ENCODE measurements at regions not wholly inside any gene's neighbourhood (a gene's known extent, or its start where the extent isn't known, plus 50 kb on each side); places are given as distances from the start of the nearest gene placed in this dataset.
"Not testable (repeated sequence)": the region's sequence is repeated elsewhere in the genome, so short reads cannot be mapped to it uniquely, and the experiment has no call there.

DNA sequence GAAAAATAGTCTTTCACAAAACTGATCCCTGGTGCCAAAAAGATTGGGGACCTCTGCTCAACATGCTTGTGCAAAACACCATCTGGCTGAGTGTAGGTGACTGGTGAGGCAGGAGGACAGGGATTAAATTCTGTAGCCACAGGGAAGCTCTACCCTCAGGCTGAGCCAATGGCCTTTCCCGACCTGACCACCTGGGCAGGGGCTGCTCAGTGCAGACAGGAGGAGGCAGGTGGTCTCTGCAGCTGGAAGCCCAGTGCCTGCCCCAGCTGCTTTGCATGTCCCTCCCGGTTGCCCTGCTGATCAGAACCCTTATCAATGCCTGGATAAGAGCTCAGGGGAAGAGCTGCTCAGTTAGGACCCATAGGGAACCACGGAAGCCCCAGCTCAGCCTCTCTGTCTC, 235.3 kb downstream of the ANKRD36 start:
- no peaks in the 10 kb centered on the region for H3K9me3 Mint-ChIP-seq
- TF ChIP-seq, protein P1, sequence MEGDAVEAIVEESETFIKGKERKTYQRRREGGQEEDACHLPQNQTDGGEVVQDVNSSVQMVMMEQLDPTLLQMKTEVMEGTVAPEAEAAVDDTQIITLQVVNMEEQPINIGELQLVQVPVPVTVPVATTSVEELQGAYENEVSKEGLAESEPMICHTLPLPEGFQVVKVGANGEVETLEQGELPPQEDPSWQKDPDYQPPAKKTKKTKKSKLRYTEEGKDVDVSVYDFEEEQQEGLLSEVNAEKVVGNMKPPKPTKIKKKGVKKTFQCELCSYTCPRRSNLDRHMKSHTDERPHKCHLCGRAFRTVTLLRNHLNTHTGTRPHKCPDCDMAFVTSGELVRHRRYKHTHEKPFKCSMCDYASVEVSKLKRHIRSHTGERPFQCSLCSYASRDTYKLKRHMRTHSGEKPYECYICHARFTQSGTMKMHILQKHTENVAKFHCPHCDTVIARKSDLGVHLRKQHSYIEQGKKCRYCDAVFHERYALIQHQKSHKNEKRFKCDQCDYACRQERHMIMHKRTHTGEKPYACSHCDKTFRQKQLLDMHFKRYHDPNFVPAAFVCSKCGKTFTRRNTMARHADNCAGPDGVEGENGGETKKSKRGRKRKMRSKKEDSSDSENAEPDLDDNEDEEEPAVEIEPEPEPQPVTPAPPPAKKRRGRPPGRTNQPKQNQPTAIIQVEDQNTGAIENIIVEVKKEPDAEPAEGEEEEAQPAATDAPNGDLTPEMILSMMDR (conservative IDR thresholded peaks at IDR 0.05) = no peak
- no peak overlapping the region for H3K27ac Mint-ChIP-seq

DNA sequence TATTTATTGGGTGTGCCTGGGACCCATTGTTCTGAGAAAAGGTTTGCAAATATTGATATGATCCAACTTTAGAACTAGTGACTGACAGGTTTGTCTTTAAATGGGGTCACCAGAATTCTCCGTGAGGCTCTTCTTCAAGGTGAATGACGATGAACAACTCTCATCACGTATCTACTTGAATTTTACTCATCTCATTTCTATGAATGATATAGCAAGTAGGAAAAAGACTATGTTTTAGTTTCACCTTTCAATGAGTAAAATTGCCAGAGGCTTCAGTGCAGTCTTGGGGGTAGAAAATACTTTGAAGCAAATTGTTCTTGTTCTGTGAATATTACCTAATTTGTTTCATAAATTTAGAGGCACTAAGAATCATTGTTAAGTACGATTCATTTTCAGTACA, 232.0 kb downstream of the ANKRD36 start:
- H3K36me3 Mint-ChIP-seq; H3K27ac Mint-ChIP-seq; H3K9me3 Mint-ChIP-seq; H3K4me3 Mint-ChIP-seq; DNase-seq (ENCODE audit: extremely low spot score, unreplicated experiment); H3K27me3 Mint-ChIP-seq; H3K4me1 Mint-ChIP-seq (ENCODE audit: unreplicated experiment): not testable (repeated sequence)

More for the DNA sequence above, 235.3 kb downstream of the ANKRD36 start:
- H3K4me3 Mint-ChIP-seq = no peak overlapping the region
- peaks cover 9% of the 10 kb centered on the region for H3K27me3 Mint-ChIP-seq
- no peaks in the 10 kb centered on the region for H3K36me3 Mint-ChIP-seq
- DNase-seq (ENCODE audit: extremely low spot score, unreplicated experiment) = no peak
- no peaks in the 10 kb centered on the region for H3K4me1 Mint-ChIP-seq (ENCODE audit: unreplicated experiment)

DNA sequence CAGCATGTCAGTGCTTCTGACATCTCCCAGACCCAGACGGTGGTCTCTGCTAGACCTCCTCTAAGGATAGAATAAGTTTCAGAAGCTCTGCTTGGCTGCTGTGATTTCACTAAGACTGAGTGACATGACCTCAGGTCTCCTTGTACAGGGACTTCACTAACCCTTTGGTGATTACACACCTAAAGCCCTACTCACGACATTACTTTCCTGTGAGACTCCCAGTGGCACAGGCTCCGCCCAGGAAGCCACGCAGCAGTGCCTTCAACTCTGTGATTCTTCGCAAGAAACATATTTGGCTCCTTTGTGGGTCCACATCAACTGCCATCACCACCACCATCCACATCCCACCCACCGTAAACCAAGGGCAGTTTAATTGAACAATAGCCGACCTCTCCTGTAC, 220.7 kb downstream of the ANKRD36 start:
- DNase-seq (ENCODE audit: extremely low spot score, unreplicated experiment); H3K4me3 Mint-ChIP-seq; H3K4me1 Mint-ChIP-seq (ENCODE audit: unreplicated experiment); H3K36me3 Mint-ChIP-seq; H3K27ac Mint-ChIP-seq; H3K9me3 Mint-ChIP-seq; H3K27me3 Mint-ChIP-seq: not testable (repeated sequence)

DNA sequence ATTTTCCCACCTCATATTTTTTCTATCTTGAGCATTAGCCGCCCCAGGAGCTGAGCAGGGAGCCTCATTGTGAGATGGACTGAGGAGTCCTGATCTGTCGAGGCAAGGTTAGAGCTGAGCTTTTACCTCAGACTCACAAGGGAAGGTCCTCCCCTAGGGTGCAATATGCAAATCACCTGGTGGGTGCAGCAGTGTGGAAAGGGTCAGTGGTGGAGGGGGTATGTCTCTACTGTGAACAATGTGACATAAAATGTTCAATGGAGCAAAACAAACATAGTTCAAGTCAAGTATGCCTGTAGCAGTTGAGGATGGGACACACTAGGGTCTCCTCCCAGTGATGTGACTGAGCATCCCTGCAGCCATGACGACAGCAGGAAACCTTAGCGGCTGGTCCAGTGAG, 219.2 kb downstream of the ANKRD36 start:
- H3K27me3 Mint-ChIP-seq; H3K27ac Mint-ChIP-seq; H3K4me3 Mint-ChIP-seq; H3K4me1 Mint-ChIP-seq (ENCODE audit: unreplicated experiment); DNase-seq (ENCODE audit: extremely low spot score, unreplicated experiment); H3K36me3 Mint-ChIP-seq; H3K9me3 Mint-ChIP-seq: not testable (repeated sequence)

DNA sequence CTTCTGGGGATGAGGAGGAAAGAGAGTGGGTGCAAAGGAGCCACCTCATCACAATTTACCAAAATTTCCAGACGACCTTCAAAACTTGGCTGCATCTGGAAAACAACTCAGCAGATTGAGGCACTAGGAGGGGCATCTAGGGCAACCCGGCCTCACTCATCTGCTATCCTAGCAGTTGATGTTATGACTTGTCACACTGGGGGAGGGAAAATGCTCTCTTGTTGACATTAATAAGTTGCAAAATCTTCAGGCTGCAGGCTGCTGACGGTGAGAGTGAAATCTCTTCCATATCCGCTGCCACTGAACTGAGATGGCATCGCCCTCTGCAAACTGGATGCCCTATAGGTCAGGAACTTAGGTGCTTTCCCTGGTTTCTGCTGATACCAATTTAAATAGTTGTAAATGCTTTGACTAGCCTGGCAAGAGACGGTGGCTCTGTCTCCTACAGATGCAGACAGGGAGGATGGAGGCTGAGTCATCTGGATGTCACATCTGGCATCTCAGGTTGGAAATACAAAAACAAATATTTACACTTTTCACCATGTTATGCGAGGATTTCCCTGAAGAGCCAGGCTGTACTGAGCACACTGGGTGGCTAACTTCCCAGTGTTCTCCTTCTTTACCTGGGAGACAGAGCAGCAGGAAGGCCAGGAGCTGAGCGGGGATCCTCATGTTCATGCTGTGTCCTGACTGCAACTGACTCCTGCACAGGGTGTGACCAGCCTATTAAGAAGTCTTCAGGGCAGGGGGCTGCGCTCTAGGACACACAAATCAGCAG, 209.2 kb downstream of the ANKRD36 start:
- not testable (repeated sequence) for H3K27me3 Mint-ChIP-seq; H3K27ac Mint-ChIP-seq; H3K9me3 Mint-ChIP-seq; DNase-seq (ENCODE audit: extremely low spot score, unreplicated experiment); H3K4me1 Mint-ChIP-seq (ENCODE audit: unreplicated experiment); H3K4me3 Mint-ChIP-seq; H3K36me3 Mint-ChIP-seq

DNA sequence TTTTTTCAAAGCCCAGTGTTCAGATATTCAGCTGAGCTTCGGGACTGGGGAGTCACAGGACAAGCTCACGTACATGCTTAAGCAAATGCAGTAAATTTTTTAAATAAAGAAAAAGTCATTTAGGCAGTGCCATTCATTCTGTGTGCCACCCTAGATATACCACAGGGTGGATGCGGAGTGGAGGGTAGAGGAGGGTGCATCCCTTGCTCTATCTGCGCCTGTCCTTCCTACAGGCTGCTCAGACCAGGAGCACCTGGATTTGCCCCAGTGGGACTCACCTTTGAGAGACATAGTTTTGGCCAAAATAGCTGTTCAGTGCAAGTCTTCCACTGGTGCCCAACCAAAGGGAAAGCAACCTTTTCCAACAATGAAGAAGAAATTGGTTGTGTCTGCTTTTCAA, 202.4 kb downstream of the ANKRD36 start:
- DNase-seq (ENCODE audit: extremely low spot score, unreplicated experiment) = peak; percentile 15
- not testable (repeated sequence) for H3K9me3 Mint-ChIP-seq; H3K36me3 Mint-ChIP-seq; H3K4me1 Mint-ChIP-seq (ENCODE audit: unreplicated experiment); H3K4me3 Mint-ChIP-seq; H3K27me3 Mint-ChIP-seq; H3K27ac Mint-ChIP-seq

DNA sequence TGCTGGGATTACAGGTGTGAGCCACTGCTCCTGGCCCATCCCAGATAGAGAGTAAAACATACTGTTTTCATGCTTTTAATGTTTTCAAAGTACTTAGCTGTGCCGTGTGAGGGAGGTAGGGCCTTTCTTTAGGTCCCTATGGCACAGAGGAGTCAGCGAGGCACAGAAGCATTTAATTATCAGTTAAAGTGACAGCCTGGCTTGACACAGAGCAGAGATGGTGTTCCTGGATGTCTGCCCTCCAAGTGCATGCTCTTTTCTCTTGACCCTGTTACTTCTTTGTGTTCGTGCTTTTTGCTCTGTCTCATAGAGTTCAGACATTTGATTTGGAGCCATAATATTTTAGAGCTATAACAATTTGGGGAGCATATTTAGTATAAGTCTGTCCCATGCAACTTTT, 199.5 kb downstream of the ANKRD36 start:
- H3K36me3 Mint-ChIP-seq; H3K27ac Mint-ChIP-seq; H3K27me3 Mint-ChIP-seq; DNase-seq (ENCODE audit: extremely low spot score, unreplicated experiment); H3K9me3 Mint-ChIP-seq; H3K4me3 Mint-ChIP-seq; H3K4me1 Mint-ChIP-seq (ENCODE audit: unreplicated experiment): not testable (repeated sequence)

DNA sequence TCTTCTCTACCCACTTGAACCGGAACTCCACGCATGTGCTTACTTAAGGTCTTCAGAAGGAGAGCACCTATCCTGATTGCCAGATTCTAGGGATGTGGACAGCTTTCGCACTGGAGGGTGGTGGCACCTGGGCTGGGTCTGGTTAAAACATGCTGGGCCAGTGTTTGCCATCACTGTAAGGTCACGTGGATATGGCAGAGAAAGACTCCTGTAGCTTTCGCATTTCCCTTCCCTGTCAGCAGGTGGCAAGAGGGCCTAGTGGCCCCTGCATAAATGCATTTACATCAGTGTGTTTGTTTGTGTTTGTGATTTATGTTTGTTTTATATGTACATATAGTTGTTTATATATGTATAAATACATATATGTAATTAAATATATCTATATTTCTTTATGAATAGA, 192.5 kb downstream of the ANKRD36 start:
- H3K4me3 Mint-ChIP-seq; H3K4me1 Mint-ChIP-seq (ENCODE audit: unreplicated experiment); DNase-seq (ENCODE audit: extremely low spot score, unreplicated experiment); H3K36me3 Mint-ChIP-seq; H3K9me3 Mint-ChIP-seq; H3K27ac Mint-ChIP-seq; H3K27me3 Mint-ChIP-seq: not testable (repeated sequence)

DNA sequence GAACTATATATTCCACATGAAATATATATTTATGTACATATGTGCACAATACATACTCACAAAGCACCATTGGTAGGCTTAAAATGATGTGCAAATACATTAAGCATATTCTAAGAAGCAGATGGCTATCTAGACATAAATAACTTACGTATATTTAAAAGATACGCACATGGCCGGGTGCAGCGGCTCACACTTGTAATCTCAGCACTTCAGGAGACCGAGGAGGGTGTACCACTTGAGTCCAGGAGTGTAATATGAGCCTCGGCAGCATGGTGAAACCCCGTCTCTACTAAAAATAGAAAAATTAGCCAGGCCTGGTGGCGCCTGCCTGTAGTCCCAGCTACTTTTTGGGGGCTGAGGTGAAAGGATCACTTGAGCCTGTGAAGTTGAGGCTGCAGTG, 189.9 kb downstream of the ANKRD36 start:
- not testable (repeated sequence) for H3K27ac Mint-ChIP-seq; H3K4me3 Mint-ChIP-seq; H3K27me3 Mint-ChIP-seq; H3K36me3 Mint-ChIP-seq; H3K4me1 Mint-ChIP-seq (ENCODE audit: unreplicated experiment); H3K9me3 Mint-ChIP-seq; DNase-seq (ENCODE audit: extremely low spot score, unreplicated experiment)

DNA sequence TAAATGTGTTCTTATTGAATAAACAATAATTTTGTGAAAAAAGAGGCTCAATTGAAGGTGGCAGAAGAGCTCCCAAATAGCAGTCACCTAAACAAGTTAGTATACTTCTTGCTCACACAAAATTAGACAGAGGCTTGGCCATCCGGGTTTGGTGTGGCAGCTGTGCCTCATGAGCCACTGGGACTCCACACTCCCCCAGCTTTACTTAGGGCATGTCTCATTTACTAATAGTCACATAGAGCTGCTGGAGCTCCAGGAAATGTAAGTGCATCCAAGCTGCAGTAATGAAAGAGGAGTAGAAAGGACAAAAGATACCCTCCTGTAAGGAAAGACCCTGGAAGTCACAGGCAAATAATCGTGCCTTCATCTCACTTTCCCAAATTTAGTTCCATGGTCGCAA, 188.8 kb downstream of the ANKRD36 start:
- not testable (repeated sequence) for H3K9me3 Mint-ChIP-seq; H3K4me1 Mint-ChIP-seq (ENCODE audit: unreplicated experiment); H3K4me3 Mint-ChIP-seq; H3K27ac Mint-ChIP-seq; H3K27me3 Mint-ChIP-seq; H3K36me3 Mint-ChIP-seq; DNase-seq (ENCODE audit: extremely low spot score, unreplicated experiment)

Data from type B pancreatic cell (in vitro differentiated cells).